Natural killer cell (primary cell): ENCODE measurements at regions not wholly inside any gene's neighbourhood (a gene's known extent, or its start where the extent isn't known, plus 50 kb on each side); places are given as distances from the start of the nearest gene placed in this dataset.

Experiments used
- ATAC-seq, 3 donors: fragments of 150-1000 bp in 2 of 3; fragments of 200-7000 bp in 1 of 3; cut with Tn5 transposase; 1 replicate in 1 of 3; 2 replicates in 2 of 3; pipeline ENCODE4 v1.10.0; 2021; ENCODE audit warnings: mild to moderate bottlenecking in 2 of 3, moderate library complexity in 2 of 3
- DNase-seq, 2 donors: peaks; one replicate each; pipeline versions ENCODE4 v3.0.0 to v3.0.0-alpha.2; 2013 to 2021; ENCODE audit warnings: mixed read lengths in 1 of 2
- H3K27ac ChIP-seq: one replicate; pipeline ENCODE4 v1.5.1; 2013; ENCODE audit warnings: mild to moderate bottlenecking, low read length
- H3K27me3 ChIP-seq: one replicate; pipeline ENCODE4 v1.6.1; 2013; ENCODE audit warnings: low read length; ENCODE audit not compliant: control insufficient read depth, insufficient read depth
- H3K36me3 ChIP-seq: one replicate; pipeline ENCODE4 v1.6.1; 2013; ENCODE audit warnings: low read length; ENCODE audit not compliant: control insufficient read depth, insufficient read depth
- H3K4me1 ChIP-seq: one replicate; pipeline ENCODE4 v1.6.1; 2013; ENCODE audit warnings: low read length; ENCODE audit not compliant: control insufficient read depth, insufficient read depth
- H3K4me3 ChIP-seq: one replicate; pipeline ENCODE4 v1.5.1; 2013; ENCODE audit warnings: low read length
- H3K9me3 ChIP-seq: one replicate; pipeline ENCODE4 v1.6.1; 2013; ENCODE audit warnings: low read length; ENCODE audit not compliant: control insufficient read depth, insufficient read depth
- H3K27ac Mint-ChIP-seq, 2 donors: one replicate each; pipeline ENCODE4 v1.8.0; 2022; ENCODE audit warnings: mild to moderate bottlenecking in 2 of 2, mixed read lengths in 2 of 2, moderate library complexity in 1 of 2
- H3K27me3 Mint-ChIP-seq, 2 donors: one replicate each; pipeline ENCODE4 v1.8.0; 2022; ENCODE audit warnings: low read depth in 2 of 2, mixed read lengths in 2 of 2
- H3K36me3 Mint-ChIP-seq: one replicate; pipeline ENCODE4 v1.8.0; 2022; ENCODE audit warnings: mixed read lengths
- H3K4me1 Mint-ChIP-seq, 2 donors: one replicate each; pipeline ENCODE4 v1.8.0; 2022; ENCODE audit warnings: mixed read lengths in 2 of 2
- H3K4me3 Mint-ChIP-seq: one replicate; pipeline ENCODE4 v1.8.0; 2022; ENCODE audit warnings: mild to moderate bottlenecking, moderate library complexity, mixed read lengths
- H3K9me3 Mint-ChIP-seq, 2 donors: one replicate each; pipeline ENCODE4 v1.8.0; 2022; ENCODE audit warnings: mixed read lengths in 2 of 2
- CTCF ChIP-seq: fragments of 200-600 bp; IDR thresholded peaks from one replicate; pipeline ENCODE4 v1.8.0; 2022; ENCODE audit warnings: antibody characterized with exemption
- WGBS: methylation state at CpG from one replicate; pipeline ENCODE4 v1.1.7; 2013; ENCODE audit warnings: missing lambda C conversion rate; ENCODE audit not compliant: insufficient coverage; 5-methylcytosine and 5-hydroxymethylcytosine counted together
- intact Hi-C: fragments of 100-400 bp; cut with micrococcal nuclease; formaldehyde crosslinking; loops from one replicate; pipeline ENCODE4 v1.14.2; 2022

- Histone ChIP-seq H3K4me3 (no peak overlapping the region), H3K36me3 (no peaks in the 10 kb centered on the region), H3K27me3 (no peaks in the 10 kb centered on the region), H3K27ac (no peak overlapping the region), H3K9me3 (peaks cover 10% of the 10 kb centered on the region), H3K4me1 (no peaks in the 10 kb centered on the region)
- no peak overlapping the region for H3K27ac Mint-ChIP-seq
- intact Hi-C loops = no loop called here
- peaks cover 24 to 27% of the 10 kb centered on the region in 2 donors for H3K9me3 Mint-ChIP-seq
- DNase-seq (no peak), ATAC-seq (no peak)
- TF ChIP-seq CTCF = no peak
- no peak overlapping the region for H3K4me3 Mint-ChIP-seq
- no peaks in the 10 kb centered on the region for H3K27me3 Mint-ChIP-seq
- WGBS = 90% methylated on average over 6 of the region's 6 CpGs
- no peaks in the 10 kb centered on the region for H3K4me1 Mint-ChIP-seq
- H3K36me3 Mint-ChIP-seq = peaks cover 7% of the 10 kb centered on the region
Measured at GRCh38 chr1:189513091-189513490, 964.6 kb downstream of the BRINP3 start.

GRCh38 chr1:189522441-189522840 lies 955.2 kb downstream of the BRINP3 start:
- no peak overlapping the region for H3K27ac ChIP-seq
- 64% methylated on average over 6 of the region's 6 CpGs for WGBS
- Mint-ChIP-seq H3K9me3 (peaks cover 19 to 25% of the 10 kb centered on the region in 2 donors), H3K36me3 (peaks cover 6% of the 10 kb centered on the region), H3K27ac (no peak overlapping the region), H3K27me3 (no peaks in the 10 kb centered on the region), H3K4me1 (no peaks in the 10 kb centered on the region), H3K4me3 (no peak overlapping the region)
- DNase-seq (no peak), ATAC-seq (no peak)
- no peak overlapping the region for H3K4me3 ChIP-seq
- no peak for TF ChIP-seq CTCF
- H3K9me3 ChIP-seq = no peaks in the 10 kb centered on the region
- intact Hi-C loops = no loop called here
- H3K4me1 ChIP-seq = no peaks in the 10 kb centered on the region
- H3K36me3 ChIP-seq = no peaks in the 10 kb centered on the region
- no peaks in the 10 kb centered on the region for H3K27me3 ChIP-seq

DNA sequence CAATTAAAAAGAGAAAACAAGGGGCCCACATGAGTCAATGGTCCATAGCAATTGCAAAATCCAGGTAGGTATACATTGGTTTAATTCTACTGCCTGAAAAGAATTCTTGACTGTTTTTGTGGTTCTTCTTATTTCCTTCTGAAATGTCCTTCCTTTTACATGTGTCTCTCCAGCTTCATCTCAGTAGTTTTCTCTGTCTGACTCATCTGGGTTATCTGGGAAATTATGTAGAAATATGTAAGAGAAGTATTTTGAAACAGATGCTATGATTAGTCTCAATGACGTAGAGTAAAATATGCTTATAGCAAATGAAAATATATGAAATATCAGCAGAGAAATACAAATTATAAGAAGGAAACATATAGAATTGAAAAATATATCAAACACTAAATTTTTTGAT lies 953.2 kb downstream of the BRINP3 start:
- H3K27me3 Mint-ChIP-seq = no peaks in the 10 kb centered on the region
- no peaks in the 10 kb centered on the region for H3K4me1 Mint-ChIP-seq
- no peak overlapping the region for H3K27ac Mint-ChIP-seq
- Histone ChIP-seq H3K9me3 (no peaks in the 10 kb centered on the region), H3K4me3 (no peak overlapping the region), H3K27me3 (no peaks in the 10 kb centered on the region), H3K27ac (no peak overlapping the region), H3K4me1 (no peaks in the 10 kb centered on the region), H3K36me3 (no peaks in the 10 kb centered on the region)
- WGBS = no CpG with 5 or more reads among the region's 1 CpG
- TF ChIP-seq CTCF = no peak
- H3K4me3 Mint-ChIP-seq = no peak overlapping the region
- intact Hi-C loops = no loop called here
- no peaks in the 10 kb centered on the region for H3K36me3 Mint-ChIP-seq
- DNase-seq (no peak), ATAC-seq (no peak)
- peaks cover 15 to 22% of the 10 kb centered on the region in 2 donors for H3K9me3 Mint-ChIP-seq

- no peaks in the 10 kb centered on the region for H3K36me3 ChIP-seq
- no peak for TF ChIP-seq CTCF
- intact Hi-C loops = no loop called here
- no peak overlapping the region for H3K27ac ChIP-seq
- Mint-ChIP-seq H3K4me1 (no peaks in the 10 kb centered on the region), H3K36me3 (no peaks in the 10 kb centered on the region), H3K27ac (no peak overlapping the region), H3K9me3 (peaks cover 22 to 25% of the 10 kb centered on the region in 2 donors), H3K4me3 (no peak overlapping the region), H3K27me3 (no peaks in the 10 kb centered on the region)
- H3K9me3 ChIP-seq = no peaks in the 10 kb centered on the region
- no peaks in the 10 kb centered on the region for H3K4me1 ChIP-seq
- 76% methylated on average over 5 of the region's 5 CpGs for whole genome bisulfite sequencing
- H3K4me3 ChIP-seq = no peak overlapping the region
- no peaks in the 10 kb centered on the region for H3K27me3 ChIP-seq
- no peak for ATAC-seq
- DNase-seq = no peak
Measured at GRCh38 chr1:189530162-189530561, 947.5 kb downstream of the BRINP3 start.
